SU-DHL-6 (cell line): ENCODE measurements at regions not wholly inside any gene's neighbourhood (a gene's known extent, or its start where the extent isn't known, plus 50 kb on each side); places are given as distances from the start of the nearest gene placed in this dataset.

Experiments
- EZH2phosphoT487 ChIP-seq: fragments of 200-600 bp; sonication (generic), shearing (Covaris generic); conservative IDR thresholded peaks from 2 replicates; pipeline ENCODE4 v1.6.1; 2018; ENCODE audit warnings: mild to moderate bottlenecking, antibody characterized with exemption, low read length, moderate library complexity, mixed read lengths
- TF ChIP-seq, protein P1 (sequence below): fragments of 200-600 bp; sonication (generic); IDR thresholded peaks from one replicate; pipeline ENCODE4 v1.5.1; 2017; ENCODE audit warnings: antibody characterized with exemption, mild to moderate bottlenecking, low read length, moderate library complexity; ENCODE audit not compliant: insufficient read depth, poor library complexity, severe bottlenecking

DNA sequence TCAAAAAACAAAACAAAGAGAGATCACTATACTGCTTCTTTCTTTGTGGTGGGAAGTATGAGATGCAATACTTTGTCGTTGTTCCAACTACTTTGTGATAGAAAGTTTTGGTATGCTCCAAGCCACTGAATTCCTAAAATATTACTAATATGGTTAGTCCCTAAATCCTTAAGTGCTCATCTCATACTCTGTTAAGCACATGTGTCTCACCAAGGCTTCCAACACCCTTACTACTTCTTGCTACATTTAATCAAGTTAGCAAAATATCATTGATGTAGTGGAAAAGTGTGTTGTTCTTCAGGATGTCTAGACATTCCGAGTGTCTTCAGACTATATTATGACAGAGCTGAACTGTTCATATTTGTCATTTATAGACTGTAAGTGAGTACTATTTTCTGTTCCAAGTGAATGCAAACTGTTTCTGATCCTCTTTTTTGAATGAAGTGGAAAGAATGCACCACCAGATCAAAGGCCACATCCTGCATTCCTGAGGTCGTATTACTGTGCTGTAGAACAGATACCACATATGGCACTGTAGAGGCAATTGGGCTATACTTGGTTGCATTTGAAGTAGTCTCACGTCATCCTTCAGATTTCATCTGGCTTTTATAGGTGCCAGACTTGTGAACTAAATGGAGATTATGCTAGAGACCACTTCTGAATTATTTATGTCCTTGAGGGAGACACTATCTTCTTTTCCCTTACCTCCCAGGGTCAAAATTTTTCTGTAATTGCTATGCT, 298.4 kb upstream of the ZNF521 start:
- TF ChIP-seq, protein P1, sequence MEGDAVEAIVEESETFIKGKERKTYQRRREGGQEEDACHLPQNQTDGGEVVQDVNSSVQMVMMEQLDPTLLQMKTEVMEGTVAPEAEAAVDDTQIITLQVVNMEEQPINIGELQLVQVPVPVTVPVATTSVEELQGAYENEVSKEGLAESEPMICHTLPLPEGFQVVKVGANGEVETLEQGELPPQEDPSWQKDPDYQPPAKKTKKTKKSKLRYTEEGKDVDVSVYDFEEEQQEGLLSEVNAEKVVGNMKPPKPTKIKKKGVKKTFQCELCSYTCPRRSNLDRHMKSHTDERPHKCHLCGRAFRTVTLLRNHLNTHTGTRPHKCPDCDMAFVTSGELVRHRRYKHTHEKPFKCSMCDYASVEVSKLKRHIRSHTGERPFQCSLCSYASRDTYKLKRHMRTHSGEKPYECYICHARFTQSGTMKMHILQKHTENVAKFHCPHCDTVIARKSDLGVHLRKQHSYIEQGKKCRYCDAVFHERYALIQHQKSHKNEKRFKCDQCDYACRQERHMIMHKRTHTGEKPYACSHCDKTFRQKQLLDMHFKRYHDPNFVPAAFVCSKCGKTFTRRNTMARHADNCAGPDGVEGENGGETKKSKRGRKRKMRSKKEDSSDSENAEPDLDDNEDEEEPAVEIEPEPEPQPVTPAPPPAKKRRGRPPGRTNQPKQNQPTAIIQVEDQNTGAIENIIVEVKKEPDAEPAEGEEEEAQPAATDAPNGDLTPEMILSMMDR, result no peak
- TF ChIP-seq EZH2phosphoT487, result no peak
